ENCODE measurements at regions not wholly inside any gene's neighbourhood (a gene's known extent, or its start where the extent isn't known, plus 50 kb on each side); places are given as distances from the start of the nearest gene placed in this dataset.
"Not testable (repeated sequence)": the region's sequence is repeated elsewhere in the genome, so short reads cannot be mapped to it uniquely, and the experiment has no call there.

DNA sequence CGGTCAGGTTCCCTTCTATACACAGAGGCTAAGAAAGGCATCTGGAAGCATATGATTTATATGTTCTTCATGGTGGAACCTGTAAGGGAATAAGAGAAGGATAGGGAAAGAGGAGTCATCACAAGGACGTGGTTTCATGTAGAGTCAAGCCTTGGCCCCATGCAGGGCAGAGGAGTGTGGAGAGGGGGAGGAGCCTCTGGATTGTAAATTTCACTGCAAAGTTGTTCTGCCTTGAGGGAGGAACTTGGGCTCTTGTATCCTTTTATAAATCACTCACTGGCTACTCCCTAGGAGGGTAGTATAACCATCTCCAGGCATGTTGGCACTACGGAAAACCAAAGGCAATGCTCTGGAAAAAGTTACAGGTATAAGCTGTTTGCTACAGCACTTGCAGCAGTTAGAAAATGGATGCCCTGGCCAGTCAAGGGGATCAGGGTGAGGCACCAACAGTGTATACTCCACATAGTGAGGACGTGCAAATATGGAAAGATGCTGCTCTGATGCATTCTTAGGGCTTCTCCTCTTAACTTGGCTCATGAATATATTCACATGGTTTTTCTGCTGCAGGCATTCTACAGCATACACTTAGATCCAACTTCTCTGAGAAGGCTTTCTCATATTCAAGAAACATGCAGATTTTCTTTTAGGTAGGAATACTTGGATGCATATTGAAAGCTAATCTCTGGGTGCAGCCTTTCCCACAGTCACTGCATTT lies 60.3 kb upstream of the ZNF81 start:
- H3K27me3 ChIP-seq (ENCODE audit: control insufficient read depth, insufficient read depth, low read length): no peaks in the 10 kb centered on the region
- H3K4me3 ChIP-seq (ENCODE audit: low read depth, low read length): no peak overlapping the region
- H3K36me3 ChIP-seq (ENCODE audit: control insufficient read depth, insufficient read depth, low read length): no peaks in the 10 kb centered on the region
- H3K9me3 ChIP-seq (ENCODE audit: control insufficient read depth, insufficient read depth, low read length): peaks cover 54% of the 10 kb centered on the region
- no peak overlapping the region for H3K27ac ChIP-seq (ENCODE audit: low read depth, low read length)
- H3K4me1 ChIP-seq (ENCODE audit: control insufficient read depth, insufficient read depth, low read length): no peaks in the 10 kb centered on the region
- no peak overlapping the region for H3K9ac ChIP-seq (ENCODE audit: low read depth, low read length)

DNA sequence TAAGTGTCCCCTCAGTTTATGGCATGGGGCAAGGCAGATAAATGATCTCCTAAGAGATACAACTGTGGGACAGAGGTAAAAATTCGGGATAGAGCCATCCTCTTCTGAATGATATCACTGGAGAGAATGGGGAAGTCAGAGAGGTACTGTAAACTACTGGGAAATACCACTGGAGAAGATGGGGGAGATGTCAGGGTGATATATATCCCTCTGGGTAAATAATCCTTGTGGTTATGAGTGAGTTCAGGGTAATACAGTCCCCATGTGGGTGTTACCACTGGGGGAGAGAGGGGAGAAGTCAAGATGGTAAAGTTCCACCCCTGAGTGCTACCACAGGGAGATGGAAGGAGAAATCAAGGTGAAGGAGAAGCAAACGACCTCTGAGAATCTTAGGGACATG lies 63.9 kb upstream of the ZNF81 start:
- no peaks in the 10 kb centered on the region for H3K4me1 ChIP-seq (ENCODE audit: control insufficient read depth, insufficient read depth, low read length)
- H3K27me3 ChIP-seq (ENCODE audit: control insufficient read depth, insufficient read depth, low read length): no peaks in the 10 kb centered on the region
- no peak overlapping the region for H3K27ac ChIP-seq (ENCODE audit: low read depth, low read length)
- no peak overlapping the region for H3K9ac ChIP-seq (ENCODE audit: low read depth, low read length)
- peaks cover 39% of the 10 kb centered on the region for H3K9me3 ChIP-seq (ENCODE audit: control insufficient read depth, insufficient read depth, low read length)
- no peak overlapping the region for H3K4me3 ChIP-seq (ENCODE audit: low read depth, low read length)
- no peaks in the 10 kb centered on the region for H3K36me3 ChIP-seq (ENCODE audit: control insufficient read depth, insufficient read depth, low read length)

DNA sequence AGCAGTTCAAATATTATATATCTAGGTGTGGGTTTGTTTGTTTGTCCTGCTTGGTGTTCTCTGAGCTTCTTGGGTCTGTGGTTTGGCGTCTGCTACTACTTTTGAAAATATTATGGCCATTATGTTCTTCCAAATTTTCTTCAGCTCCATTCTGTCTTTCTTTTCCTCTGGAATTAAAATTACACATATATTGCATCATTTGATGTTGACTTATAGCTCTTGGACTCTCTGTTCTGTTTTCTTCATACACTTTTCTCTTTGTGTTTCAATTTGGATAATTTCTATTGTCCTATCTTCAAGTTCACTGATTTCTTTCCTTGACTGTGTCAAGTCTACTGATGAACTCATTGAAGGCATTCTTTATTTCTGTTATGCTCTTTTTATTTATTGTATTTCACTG lies 65.2 kb upstream of the ZNF81 start:
- Histone ChIP-seq H3K36me3 (ENCODE audit: control insufficient read depth, insufficient read depth, low read length) (no peaks in the 10 kb centered on the region), H3K4me3 (ENCODE audit: low read depth, low read length) (no peak overlapping the region), H3K27me3 (ENCODE audit: control insufficient read depth, insufficient read depth, low read length) (no peaks in the 10 kb centered on the region), H3K9me3 (ENCODE audit: control insufficient read depth, insufficient read depth, low read length) (peaks cover 34% of the 10 kb centered on the region), H3K4me1 (ENCODE audit: control insufficient read depth, insufficient read depth, low read length) (no peaks in the 10 kb centered on the region), H3K9ac (ENCODE audit: low read depth, low read length) (no peak overlapping the region), H3K27ac (ENCODE audit: low read depth, low read length) (no peak overlapping the region)

DNA sequence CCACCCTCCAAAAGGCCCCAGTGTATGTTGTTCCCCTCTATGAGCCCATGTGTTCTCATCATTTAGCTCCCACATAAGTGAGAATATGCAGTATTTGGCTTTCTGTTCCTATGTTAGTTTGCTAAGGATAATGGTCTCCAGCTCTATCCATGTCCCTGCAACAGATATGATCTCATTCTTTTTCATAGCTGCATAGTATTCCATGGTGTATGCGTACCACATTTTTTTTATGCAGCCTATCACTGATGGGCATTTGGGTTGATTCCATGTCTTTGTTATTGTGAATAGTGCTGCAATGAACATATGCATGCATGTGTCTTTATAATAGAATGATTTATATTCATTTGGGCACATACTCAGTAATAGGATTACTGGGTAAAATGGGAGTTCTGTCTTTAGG lies 73.9 kb upstream of the ZNF81 start:
- not testable (repeated sequence) for H3K4me1 ChIP-seq (ENCODE audit: control insufficient read depth, insufficient read depth, low read length); H3K4me3 ChIP-seq (ENCODE audit: low read depth, low read length); H3K9ac ChIP-seq (ENCODE audit: low read depth, low read length); H3K27me3 ChIP-seq (ENCODE audit: control insufficient read depth, insufficient read depth, low read length); H3K36me3 ChIP-seq (ENCODE audit: control insufficient read depth, insufficient read depth, low read length); H3K27ac ChIP-seq (ENCODE audit: low read depth, low read length)
- H3K9me3 ChIP-seq (ENCODE audit: control insufficient read depth, insufficient read depth, low read length): peaks cover 30% of the 10 kb centered on the region

DNA sequence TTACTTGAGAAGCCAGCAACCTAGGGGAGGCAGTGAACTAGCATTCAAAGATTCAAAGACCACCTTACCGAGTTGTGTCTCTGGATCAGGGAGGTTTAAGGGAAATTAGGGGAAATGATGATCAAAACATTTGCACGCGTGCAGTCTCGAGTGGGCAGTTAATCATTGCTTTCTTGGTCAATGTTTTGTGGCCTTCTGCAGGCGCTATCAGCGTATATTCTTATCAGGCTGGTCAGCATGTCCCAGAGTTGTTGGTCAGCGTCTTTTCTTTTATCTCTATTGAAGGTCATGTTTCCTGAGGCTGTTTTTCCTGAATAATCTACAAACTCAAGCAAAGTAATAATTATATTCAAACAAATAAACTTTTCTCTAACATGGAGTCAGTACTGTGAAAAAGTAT lies 84.0 kb upstream of the ZNF81 start:
- Histone ChIP-seq H3K4me3 (ENCODE audit: low read depth, low read length) (no peak overlapping the region), H3K4me1 (ENCODE audit: control insufficient read depth, insufficient read depth, low read length) (no peaks in the 10 kb centered on the region), H3K27ac (ENCODE audit: low read depth, low read length) (no peak overlapping the region), H3K9ac (ENCODE audit: low read depth, low read length) (no peak overlapping the region), H3K9me3 (ENCODE audit: control insufficient read depth, insufficient read depth, low read length) (peaks cover 43% of the 10 kb centered on the region), H3K36me3 (ENCODE audit: control insufficient read depth, insufficient read depth, low read length) (no peaks in the 10 kb centered on the region), H3K27me3 (ENCODE audit: control insufficient read depth, insufficient read depth, low read length) (no peaks in the 10 kb centered on the region)

DNA sequence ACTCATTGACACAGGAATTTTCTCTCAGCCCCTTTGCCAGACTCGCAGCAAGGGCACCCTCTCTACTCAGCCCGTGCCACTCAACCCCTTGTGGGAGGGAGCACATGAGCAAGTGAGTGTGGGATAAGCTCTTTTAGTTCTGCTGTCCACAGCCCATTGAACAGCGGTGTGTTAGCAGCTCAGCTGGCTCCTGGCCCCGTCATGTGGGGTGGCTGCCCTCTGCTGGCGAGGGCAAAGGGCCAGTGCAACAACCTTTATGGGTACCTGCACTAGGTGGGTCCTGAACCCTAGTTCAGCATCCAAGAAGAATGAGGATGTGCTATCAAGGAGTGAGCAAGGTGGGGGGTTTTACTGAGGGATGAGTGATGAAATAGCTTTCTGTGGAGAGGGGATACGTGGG lies 85.0 kb upstream of the ZNF81 start:
- Histone ChIP-seq H3K27ac (ENCODE audit: low read depth, low read length) (no peak overlapping the region), H3K4me3 (ENCODE audit: low read depth, low read length) (no peak overlapping the region), H3K4me1 (ENCODE audit: control insufficient read depth, insufficient read depth, low read length) (no peaks in the 10 kb centered on the region), H3K9ac (ENCODE audit: low read depth, low read length) (no peak overlapping the region), H3K36me3 (ENCODE audit: control insufficient read depth, insufficient read depth, low read length) (no peaks in the 10 kb centered on the region), H3K9me3 (ENCODE audit: control insufficient read depth, insufficient read depth, low read length) (peaks cover 40% of the 10 kb centered on the region), H3K27me3 (ENCODE audit: control insufficient read depth, insufficient read depth, low read length) (no peaks in the 10 kb centered on the region)

DNA sequence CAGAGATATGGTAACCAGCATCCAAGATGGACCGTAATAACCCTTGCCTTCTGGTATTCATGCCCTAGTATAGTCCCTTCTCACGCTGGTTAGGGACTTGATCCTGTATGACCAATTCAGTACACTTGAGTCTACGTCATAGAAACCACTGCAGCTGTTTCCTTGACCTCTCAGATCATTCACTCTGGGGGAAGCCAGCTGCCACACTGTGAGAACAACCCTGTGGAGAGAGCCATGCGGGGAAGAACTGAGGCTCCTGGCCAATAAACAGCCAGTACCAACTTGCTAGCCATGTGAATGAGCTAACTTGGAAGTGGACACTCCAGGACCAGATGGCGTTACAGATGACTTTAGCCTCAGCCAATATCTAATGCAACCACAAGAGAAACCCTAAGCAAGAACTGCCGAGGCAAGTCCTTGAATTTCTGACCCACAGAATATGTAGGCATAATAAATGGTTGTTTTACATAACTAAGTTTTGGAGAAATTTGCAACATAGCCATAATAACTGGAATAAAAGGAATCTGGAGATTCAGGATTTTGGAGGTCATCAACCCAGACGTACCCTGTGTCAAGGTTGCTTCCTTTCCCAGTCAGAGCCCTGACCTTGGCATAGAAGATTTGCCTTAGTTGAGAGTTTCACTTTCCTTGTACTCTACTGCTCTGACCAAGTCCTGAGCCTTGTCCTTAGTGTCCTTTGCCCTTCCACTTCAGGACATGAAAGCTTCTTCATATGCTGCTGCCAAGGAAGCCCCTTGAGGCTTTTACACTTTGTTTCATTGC lies 87.3 kb upstream of the ZNF81 start:
- Histone ChIP-seq H3K36me3 (ENCODE audit: control insufficient read depth, insufficient read depth, low read length) (no peaks in the 10 kb centered on the region), H3K27me3 (ENCODE audit: control insufficient read depth, insufficient read depth, low read length) (no peaks in the 10 kb centered on the region), H3K4me1 (ENCODE audit: control insufficient read depth, insufficient read depth, low read length) (no peaks in the 10 kb centered on the region), H3K27ac (ENCODE audit: low read depth, low read length) (no peak overlapping the region), H3K9ac (ENCODE audit: low read depth, low read length) (no peak overlapping the region), H3K4me3 (ENCODE audit: low read depth, low read length) (no peak overlapping the region), H3K9me3 (ENCODE audit: control insufficient read depth, insufficient read depth, low read length) (peaks cover 48% of the 10 kb centered on the region)

DNA sequence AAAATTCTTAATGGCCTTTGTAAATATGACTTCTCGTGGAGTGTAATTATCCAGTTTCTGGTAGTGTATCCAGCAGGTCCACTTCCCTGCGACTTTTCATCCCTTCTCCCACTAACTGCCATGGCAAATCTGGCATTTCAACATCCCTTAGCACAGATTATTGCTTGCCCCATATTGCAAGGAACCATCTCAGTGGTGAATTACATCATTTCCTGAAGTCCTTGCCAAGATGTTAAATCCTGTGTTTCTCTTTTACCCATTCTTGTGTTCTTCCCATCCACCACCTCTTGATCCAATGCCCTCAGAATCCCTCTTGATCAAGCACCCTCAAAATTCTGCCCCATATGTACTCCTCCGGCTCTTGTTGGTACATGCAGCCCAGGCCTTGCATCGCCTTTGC lies 88.1 kb upstream of the ZNF81 start:
- H3K9me3 ChIP-seq (ENCODE audit: control insufficient read depth, insufficient read depth, low read length): peaks cover 51% of the 10 kb centered on the region
- no peak overlapping the region for H3K27ac ChIP-seq (ENCODE audit: low read depth, low read length)
- H3K4me1 ChIP-seq (ENCODE audit: control insufficient read depth, insufficient read depth, low read length): no peaks in the 10 kb centered on the region
- no peak overlapping the region for H3K9ac ChIP-seq (ENCODE audit: low read depth, low read length)
- H3K36me3 ChIP-seq (ENCODE audit: control insufficient read depth, insufficient read depth, low read length): no peaks in the 10 kb centered on the region
- H3K4me3 ChIP-seq (ENCODE audit: low read depth, low read length): no peak overlapping the region
- H3K27me3 ChIP-seq (ENCODE audit: control insufficient read depth, insufficient read depth, low read length): no peaks in the 10 kb centered on the region

DNA sequence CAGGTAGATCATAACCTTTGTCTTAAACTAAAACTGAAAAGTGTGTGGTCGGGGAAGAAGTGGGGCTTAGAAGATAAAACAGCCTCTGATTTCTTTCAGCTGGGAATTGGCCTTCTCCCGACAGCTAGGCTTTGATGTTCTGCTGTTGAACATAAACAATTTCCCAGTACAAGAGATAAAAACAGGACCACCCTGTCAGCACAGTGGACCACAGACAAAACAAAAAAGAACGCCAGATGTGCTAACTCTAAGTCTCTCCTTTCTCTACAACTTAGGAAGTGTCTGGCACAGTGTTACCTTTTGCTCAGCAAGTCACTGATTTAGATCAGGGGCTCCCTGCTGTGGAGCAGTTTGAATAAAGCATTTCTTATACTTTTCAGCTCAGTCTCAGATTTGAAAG lies 87.5 kb upstream of the UXT start:
- no peaks in the 10 kb centered on the region for H3K4me1 ChIP-seq (ENCODE audit: control insufficient read depth, insufficient read depth, low read length)

DNA sequence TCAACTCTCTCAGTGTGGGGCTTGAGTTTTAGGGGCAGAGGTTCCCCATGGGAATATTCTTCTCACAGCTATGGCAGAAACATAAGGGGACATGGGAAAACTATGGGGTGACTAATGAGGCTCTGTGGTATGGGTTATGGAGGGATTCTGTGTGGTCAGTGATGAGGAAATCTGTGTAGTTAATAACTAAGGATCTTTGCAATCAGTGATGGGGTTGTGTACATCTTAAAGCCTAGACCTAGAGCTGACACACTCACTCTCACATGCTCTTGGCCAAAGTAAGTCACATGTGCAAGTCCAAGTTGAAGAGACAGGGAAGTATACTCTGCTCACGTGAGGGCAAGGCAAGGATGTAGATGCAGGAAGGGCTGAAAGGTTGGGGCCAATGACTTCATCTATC lies 86.4 kb upstream of the UXT start:
- Histone ChIP-seq H3K36me3 (ENCODE audit: control insufficient read depth, insufficient read depth, low read length) (no peaks in the 10 kb centered on the region), H3K27ac (ENCODE audit: low read depth, low read length) (no peak overlapping the region), H3K4me3 (ENCODE audit: low read depth, low read length) (no peak overlapping the region), H3K27me3 (ENCODE audit: control insufficient read depth, insufficient read depth, low read length) (no peaks in the 10 kb centered on the region), H3K4me1 (ENCODE audit: control insufficient read depth, insufficient read depth, low read length) (no peaks in the 10 kb centered on the region), H3K9me3 (ENCODE audit: control insufficient read depth, insufficient read depth, low read length) (peaks cover 57% of the 10 kb centered on the region), H3K9ac (ENCODE audit: low read depth, low read length) (no peak overlapping the region)

More for the DNA sequence above, 87.5 kb upstream of the UXT start:
- no peaks in the 10 kb centered on the region for H3K36me3 ChIP-seq (ENCODE audit: control insufficient read depth, insufficient read depth, low read length)
- H3K27me3 ChIP-seq (ENCODE audit: control insufficient read depth, insufficient read depth, low read length): no peaks in the 10 kb centered on the region
- no peak overlapping the region for H3K27ac ChIP-seq (ENCODE audit: low read depth, low read length)
- H3K9ac ChIP-seq (ENCODE audit: low read depth, low read length): no peak overlapping the region
- H3K4me3 ChIP-seq (ENCODE audit: low read depth, low read length): no peak overlapping the region
- peaks cover 55% of the 10 kb centered on the region for H3K9me3 ChIP-seq (ENCODE audit: control insufficient read depth, insufficient read depth, low read length)

DNA sequence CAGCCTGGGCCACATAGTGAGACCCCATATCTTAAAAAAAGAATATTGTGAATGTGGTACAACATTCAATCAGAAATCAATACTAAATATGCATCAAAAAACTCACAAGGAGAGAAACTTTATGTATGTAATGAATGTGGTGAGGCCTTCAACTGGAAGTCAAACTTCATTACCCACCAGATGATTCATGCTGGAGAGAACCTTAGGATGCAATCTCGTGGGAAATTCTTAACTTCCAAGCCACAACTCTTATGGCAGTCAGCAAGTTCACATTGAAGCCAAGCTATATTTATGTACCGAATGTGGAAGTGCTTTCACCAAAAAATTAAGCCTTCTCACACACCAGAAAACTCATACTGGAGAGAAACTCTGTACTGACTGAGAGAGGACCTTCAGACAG lies 84.5 kb upstream of the UXT start:
- Histone ChIP-seq H3K4me3 (ENCODE audit: low read depth, low read length) (no peak overlapping the region), H3K27ac (ENCODE audit: low read depth, low read length) (no peak overlapping the region), H3K4me1 (ENCODE audit: control insufficient read depth, insufficient read depth, low read length) (no peaks in the 10 kb centered on the region), H3K36me3 (ENCODE audit: control insufficient read depth, insufficient read depth, low read length) (no peaks in the 10 kb centered on the region), H3K9me3 (ENCODE audit: control insufficient read depth, insufficient read depth, low read length) (peaks cover 52% of the 10 kb centered on the region), H3K9ac (ENCODE audit: low read depth, low read length) (no peak overlapping the region), H3K27me3 (ENCODE audit: control insufficient read depth, insufficient read depth, low read length) (no peaks in the 10 kb centered on the region)
